Amniotic stem cell (primary cell): ENCODE measurements at regions not wholly inside any gene's neighbourhood (a gene's known extent, or its start where the extent isn't known, plus 50 kb on each side); places are given as distances from the start of the nearest gene placed in this dataset.
"Not testable (repeated sequence)": the region's sequence is repeated elsewhere in the genome, so short reads cannot be mapped to it uniquely, and the experiment has no call there.

Experiments used
- DNase-seq: peaks from one replicate; lab custom pipeline; 2025; lab: John Stamatoyannopoulos, UW

GRCh38 chr9:2243666-2244555 is 228.8 kb downstream of the SMARCA2 start:
- no peak for DNase-seq

GRCh38 chr9:2247340-2247739 is 232.2 kb downstream of the SMARCA2 start:
- no peak for DNase-seq

GRCh38 chr9:2248768-2249265 is 233.7 kb downstream of the SMARCA2 start:
- no peak for DNase-seq

- DNase-seq, result no peak
These were observed 238.8 kb downstream of the SMARCA2 start for GRCh38 chr9:2253636-2254580.

- no peak for DNase-seq
These were observed 240.0 kb downstream of the SMARCA2 start for GRCh38 chr9:2255128-2255527.

GRCh38 chr9:2257248-2257929 is 242.2 kb downstream of the SMARCA2 start:
- no peak for DNase-seq

GRCh38 chr9:2260417-2261306 is 245.5 kb downstream of the SMARCA2 start:
- DNase-seq, result peak; percentile 8

- DNase-seq, result no peak
These were observed 246.4 kb downstream of the SMARCA2 start for GRCh38 chr9:2261421-2262103.

GRCh38 chr9:2262386-2263071 is 247.4 kb downstream of the SMARCA2 start:
- DNase-seq, result no peak

GRCh38 chr9:2263111-2263510 is 248.0 kb downstream of the SMARCA2 start:
- no peak for DNase-seq

- DNase-seq, result no peak
These were observed 248.5 kb downstream of the SMARCA2 start for GRCh38 chr9:2263665-2264064.

- no peak for DNase-seq
These were observed 248.9 kb downstream of the SMARCA2 start for GRCh38 chr9:2264081-2264480.

GRCh38 chr9:2267181-2267745 is 252.1 kb downstream of the SMARCA2 start:
- no peak for DNase-seq

- DNase-seq, result no peak
These were observed 254.6 kb downstream of the SMARCA2 start for GRCh38 chr9:2269778-2270177.

GRCh38 chr9:2270565-2270964 is 255.4 kb downstream of the SMARCA2 start:
- DNase-seq, result no peak

GRCh38 chr9:2271426-2271825 is 256.3 kb downstream of the SMARCA2 start:
- no peak for DNase-seq

GRCh38 chr9:2274762-2275161 is 259.6 kb downstream of the SMARCA2 start:
- DNase-seq, result no peak

- DNase-seq, result no peak
These were observed 261.1 kb downstream of the SMARCA2 start for GRCh38 chr9:2276296-2276695.

GRCh38 chr9:2277133-2277532 is 262.0 kb downstream of the SMARCA2 start:
- not testable (repeated sequence) for DNase-seq
